ENCODE measurements at regions not wholly inside any gene's neighbourhood (a gene's known extent, or its start where the extent isn't known, plus 50 kb on each side); places are given as distances from the start of the nearest gene placed in this dataset.

DNA sequence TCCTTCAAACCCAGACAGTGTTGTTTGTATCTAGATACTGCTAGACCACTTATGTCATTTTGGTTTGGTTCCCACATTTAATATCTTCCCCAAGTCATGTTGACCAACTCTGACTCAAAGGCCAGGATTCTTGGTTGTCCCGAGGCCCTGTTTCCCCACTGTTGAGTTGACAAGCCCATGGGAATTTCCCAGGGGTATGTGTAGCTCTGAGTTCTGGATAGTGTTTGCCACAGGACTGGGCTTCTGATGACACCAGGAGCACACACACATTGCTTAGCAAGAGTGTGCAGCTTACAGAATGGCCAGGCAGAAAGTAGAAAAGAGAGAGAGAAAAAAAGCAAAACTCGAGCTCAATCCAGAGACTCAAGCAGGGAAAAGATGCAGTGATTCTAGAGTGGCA, 214.4 kb downstream of the NXNL2 start:
- H3K9me3 Mint-ChIP-seq, result no peaks in the 10 kb centered on the region
- no peaks in the 10 kb centered on the region for H3K36me3 Mint-ChIP-seq (ENCODE audit: insufficient read depth)
- DNase-seq (no peak), ATAC-seq (replicated peaks) (no peak)
- H3K4me1 Mint-ChIP-seq (ENCODE audit: low read depth in 2 of 2), result no peaks in the 10 kb centered on the region
- H3K27ac Mint-ChIP-seq, result no peak overlapping the region
- H3K27me3 Mint-ChIP-seq, result peaks cover 6 to 31% of the 10 kb centered on the region in 2 donors
- no peak overlapping the region for H3K4me3 Mint-ChIP-seq

DNA sequence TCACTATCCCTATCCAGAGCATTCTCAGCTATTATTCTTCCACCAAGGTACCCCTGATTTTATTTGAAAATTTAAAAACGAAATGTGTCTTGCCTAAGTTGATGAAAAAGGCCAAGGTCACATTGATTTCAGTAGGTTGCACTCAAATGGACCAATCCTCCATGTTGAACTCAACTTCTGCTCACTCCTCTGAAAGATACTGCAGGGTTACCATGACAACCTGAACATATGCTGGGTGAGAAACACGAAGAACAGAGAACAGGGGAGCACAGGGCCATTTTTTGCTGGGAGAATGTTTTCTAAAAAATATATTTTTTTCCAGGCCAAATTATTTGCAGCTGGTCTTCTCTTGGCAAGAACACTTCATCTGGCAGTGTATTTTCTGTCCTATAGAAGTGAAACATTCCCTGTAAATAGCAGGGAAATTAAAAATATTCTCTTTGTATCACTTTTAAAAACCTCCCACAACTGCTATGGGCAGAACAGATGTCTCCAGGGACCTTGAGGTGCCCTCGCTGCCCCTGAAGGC, 215.9 kb downstream of the NXNL2 start:
- Mint-ChIP-seq H3K27me3 (peaks cover 6 to 17% of the 10 kb centered on the region in 2 donors), H3K9me3 (no peaks in the 10 kb centered on the region), H3K4me3 (no peak overlapping the region), H3K36me3 (ENCODE audit: insufficient read depth) (no peaks in the 10 kb centered on the region), H3K27ac (no peak overlapping the region), H3K4me1 (ENCODE audit: low read depth in 2 of 2) (no peaks in the 10 kb centered on the region)
- ATAC-seq (replicated peaks), result no peak
- DNase-seq, result no peak

DNA sequence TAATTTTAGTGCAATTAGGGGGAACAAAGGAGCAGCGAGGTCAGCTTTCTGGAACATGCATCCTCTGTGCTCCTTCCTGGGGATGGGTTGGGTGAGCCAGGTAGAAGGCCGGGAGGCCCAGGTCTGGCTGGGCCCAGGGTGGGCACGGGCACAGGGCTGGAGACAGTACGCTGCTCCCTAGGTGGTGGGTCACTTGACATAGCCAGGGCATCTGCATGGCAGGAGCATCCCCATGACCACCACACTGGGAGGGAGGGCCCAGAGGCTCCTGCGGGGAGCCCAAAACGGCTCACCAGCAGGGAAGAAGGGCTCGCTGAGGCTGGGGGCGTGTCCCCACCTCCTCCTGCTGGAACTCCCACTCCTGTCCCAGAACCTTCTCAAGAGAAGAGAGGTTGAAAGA, 216.8 kb downstream of the NXNL2 start:
- DNase-seq, result no peak
- no peak overlapping the region for H3K27ac Mint-ChIP-seq
- ATAC-seq (replicated peaks), result no peak
- peaks cover 8 to 10% of the 10 kb centered on the region in 2 donors for H3K27me3 Mint-ChIP-seq
- H3K9me3 Mint-ChIP-seq, result no peaks in the 10 kb centered on the region
- no peaks in the 10 kb centered on the region for H3K4me1 Mint-ChIP-seq (ENCODE audit: low read depth in 2 of 2)
- H3K4me3 Mint-ChIP-seq, result no peak overlapping the region
- H3K36me3 Mint-ChIP-seq (ENCODE audit: insufficient read depth), result no peaks in the 10 kb centered on the region

DNA sequence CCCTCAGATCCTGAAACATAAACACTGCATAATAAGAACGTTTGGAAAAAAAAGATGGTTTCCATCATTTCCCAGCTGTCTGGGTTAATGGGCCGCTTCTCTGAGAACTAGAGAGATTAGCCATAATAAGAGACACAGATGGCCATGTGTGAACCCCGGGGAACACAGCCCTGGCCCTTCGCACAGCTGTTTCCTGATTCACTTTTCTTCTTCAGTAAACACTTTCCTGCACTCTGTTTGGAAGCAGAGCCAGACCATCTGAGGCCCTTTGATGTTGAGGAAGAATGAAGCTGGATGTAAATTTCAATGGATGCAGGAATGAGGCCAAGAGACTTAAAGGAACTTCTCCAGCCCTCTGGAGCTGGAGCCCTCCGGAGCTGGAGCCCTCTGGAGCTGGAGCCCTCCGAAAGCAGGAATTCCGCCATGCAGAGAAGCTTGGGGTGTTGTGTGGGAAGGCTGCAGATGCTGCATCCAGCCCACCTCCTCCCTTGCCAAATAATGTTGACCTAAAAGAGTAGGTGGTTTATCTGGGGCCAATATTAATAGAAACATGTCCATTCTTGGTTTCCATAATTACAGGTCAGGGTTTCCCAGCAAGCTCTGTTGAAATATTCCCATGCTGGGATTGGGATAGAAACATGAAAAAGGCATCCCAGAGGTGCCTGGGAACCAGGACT, 218.9 kb downstream of the NXNL2 start:
- Mint-ChIP-seq H3K4me1 (ENCODE audit: low read depth in 2 of 2) (no peaks in the 10 kb centered on the region), H3K4me3 (no peak overlapping the region), H3K36me3 (ENCODE audit: insufficient read depth) (no peaks in the 10 kb centered on the region), H3K9me3 (no peaks in the 10 kb centered on the region), H3K27me3 (peaks cover 9 to 19% of the 10 kb centered on the region in 2 donors), H3K27ac (no peak overlapping the region)
- ATAC-seq (replicated peaks) (no peak), DNase-seq (no peak)

DNA sequence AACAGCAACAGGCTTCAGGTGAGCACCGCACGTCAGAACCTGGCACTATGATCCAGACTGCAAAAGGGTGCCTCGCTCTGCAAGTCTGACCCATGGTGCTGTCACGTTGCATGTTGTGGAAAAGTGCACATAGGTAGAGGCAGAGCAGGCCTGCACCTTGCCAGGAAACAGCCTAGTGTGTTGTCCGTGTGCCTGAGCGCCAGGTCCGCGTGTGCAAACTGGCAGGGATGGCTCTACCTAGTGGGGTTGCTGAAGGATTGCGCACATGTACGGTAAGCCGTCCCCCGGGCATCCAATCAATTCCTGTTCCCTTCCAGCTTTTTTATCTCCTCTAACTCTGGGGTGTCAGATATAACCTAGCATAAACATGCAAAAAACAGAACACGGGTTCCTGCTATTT, 219.5 kb downstream of the NXNL2 start:
- Mint-ChIP-seq H3K4me3 (no peak overlapping the region), H3K36me3 (ENCODE audit: insufficient read depth) (no peaks in the 10 kb centered on the region), H3K9me3 (no peaks in the 10 kb centered on the region), H3K4me1 (ENCODE audit: low read depth in 2 of 2) (no peaks in the 10 kb centered on the region), H3K27ac (no peak overlapping the region), H3K27me3 (peaks cover 15 to 25% of the 10 kb centered on the region in 2 donors)
- DNase-seq (no peak), ATAC-seq (replicated peaks) (no peak)

DNA sequence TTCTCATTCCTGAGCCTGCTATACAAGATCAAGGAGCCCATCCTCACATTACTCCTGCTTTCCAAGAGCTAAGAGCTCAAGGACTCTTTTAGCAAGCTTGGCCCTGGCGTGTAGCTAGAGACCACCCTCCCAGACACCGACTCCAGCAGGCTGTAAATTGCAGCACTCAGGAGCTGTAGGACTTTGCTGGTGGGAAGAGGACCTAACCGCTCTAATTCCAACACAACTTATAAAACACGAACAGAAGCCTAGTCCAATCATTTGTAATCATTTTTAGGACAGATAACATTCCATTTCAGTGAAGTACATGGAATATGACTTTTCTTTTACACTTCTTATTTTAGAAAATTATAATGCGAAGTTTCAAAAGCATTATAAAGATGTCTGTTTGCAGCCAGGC, 219.9 kb downstream of the NXNL2 start:
- DNase-seq, result no peak
- Mint-ChIP-seq H3K36me3 (ENCODE audit: insufficient read depth) (no peaks in the 10 kb centered on the region), H3K4me3 (no peak overlapping the region), H3K4me1 (ENCODE audit: low read depth in 2 of 2) (no peaks in the 10 kb centered on the region), H3K27ac (no peak overlapping the region), H3K27me3 (peaks cover 16 to 29% of the 10 kb centered on the region in 2 donors), H3K9me3 (no peaks in the 10 kb centered on the region)
- ATAC-seq (replicated peaks), result no peak

DNA sequence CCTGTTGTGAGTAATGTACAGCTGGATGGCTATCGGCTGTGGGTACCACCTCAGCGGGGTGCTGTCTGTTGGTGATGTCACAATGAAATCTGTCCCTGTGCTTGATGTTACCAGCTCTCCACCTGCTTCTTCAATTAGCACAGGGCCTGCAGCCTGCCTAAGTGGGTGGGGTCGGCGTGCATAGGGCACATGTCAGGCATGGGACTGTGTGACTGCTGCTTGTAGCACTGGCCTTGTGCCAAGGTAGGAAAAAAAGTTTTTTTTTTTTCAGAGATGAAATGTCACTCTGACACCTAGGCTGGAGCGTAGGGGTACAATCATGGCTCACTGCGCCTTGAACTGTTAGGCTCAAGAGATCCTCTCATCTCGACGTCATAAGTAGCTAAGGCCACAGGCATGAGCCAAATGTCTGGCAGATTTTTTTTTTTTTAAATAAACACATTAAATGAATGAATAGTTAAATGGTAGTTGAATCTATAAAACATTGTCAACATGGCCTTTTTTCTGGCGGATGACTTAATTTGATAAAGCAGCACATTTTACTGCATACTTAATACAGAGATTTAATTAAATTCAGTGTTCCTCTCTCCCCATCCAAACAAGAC, 222.5 kb downstream of the NXNL2 start:
- no peak overlapping the region for H3K27ac Mint-ChIP-seq
- no peak for ATAC-seq (replicated peaks)
- H3K4me1 Mint-ChIP-seq (ENCODE audit: low read depth in 2 of 2), result no peaks in the 10 kb centered on the region
- no peak for DNase-seq
- peaks cover 29 to 42% of the 10 kb centered on the region in 2 donors for H3K27me3 Mint-ChIP-seq
- H3K36me3 Mint-ChIP-seq (ENCODE audit: insufficient read depth), result no peaks in the 10 kb centered on the region
- no peaks in the 10 kb centered on the region for H3K9me3 Mint-ChIP-seq
- no peak overlapping the region for H3K4me3 Mint-ChIP-seq

DNA sequence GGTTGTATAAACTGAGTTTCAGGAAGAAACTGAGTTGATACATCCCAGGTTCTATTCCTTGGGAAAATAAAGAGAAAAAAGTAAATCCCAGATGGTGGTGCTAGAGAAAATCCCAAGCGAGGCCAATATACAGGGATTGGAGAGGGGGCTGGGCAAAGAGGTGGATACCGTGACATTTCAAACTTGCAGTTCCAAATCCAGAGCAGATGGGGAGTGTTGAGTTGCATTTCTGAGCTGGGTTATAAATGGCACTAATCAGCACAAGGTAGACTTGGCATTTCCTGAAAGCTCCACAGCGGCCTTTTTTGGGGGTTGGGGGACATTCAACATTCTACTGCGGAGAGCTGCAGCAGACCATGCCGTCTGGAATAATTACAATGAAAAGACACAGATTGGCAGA, 224.4 kb downstream of the NXNL2 start:
- Mint-ChIP-seq H3K4me1 (ENCODE audit: low read depth in 2 of 2) (no peaks in the 10 kb centered on the region), H3K4me3 (no peak overlapping the region), H3K27me3 (peaks cover 29 to 44% of the 10 kb centered on the region in 2 donors), H3K27ac (no peak overlapping the region), H3K36me3 (ENCODE audit: insufficient read depth) (no peaks in the 10 kb centered on the region), H3K9me3 (no peaks in the 10 kb centered on the region)
- no peak for DNase-seq
- ATAC-seq (replicated peaks), result no peak

DNA sequence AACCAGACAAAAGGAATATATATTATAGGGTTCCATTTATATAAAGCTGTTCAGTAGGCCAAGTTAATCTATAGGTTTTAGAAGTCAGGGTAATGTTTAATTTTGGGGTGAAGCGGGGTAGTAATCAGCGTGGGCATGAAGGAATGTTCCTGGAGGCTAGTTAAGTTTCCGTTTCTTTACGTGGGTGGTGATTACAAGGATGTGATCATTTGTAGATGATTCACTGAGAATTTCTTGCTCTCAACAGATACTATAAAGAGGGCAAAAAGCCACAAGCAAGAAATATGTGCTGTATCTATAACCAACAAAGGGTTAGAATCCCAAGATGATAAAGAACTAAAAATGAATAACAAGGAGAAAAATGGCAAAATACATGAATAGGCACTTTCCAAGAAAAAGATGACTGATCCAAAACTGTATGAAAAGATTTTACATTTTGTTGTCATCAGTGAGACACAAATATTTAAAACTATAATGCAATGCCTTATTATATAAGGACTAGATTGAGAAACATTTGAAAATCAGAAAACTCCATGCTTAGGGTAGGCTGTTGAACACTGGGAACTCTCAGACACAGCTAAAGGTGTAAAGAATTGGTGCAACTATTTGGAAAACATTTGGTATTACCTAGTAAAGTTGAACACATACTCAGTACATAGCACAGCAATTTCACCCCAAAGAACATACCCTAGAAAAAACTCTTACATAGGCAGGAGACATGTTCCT, 224.3 kb upstream of the S1PR3 start:
- H3K36me3 Mint-ChIP-seq (ENCODE audit: insufficient read depth), result no peaks in the 10 kb centered on the region
- DNase-seq, result no peak
- no peaks in the 10 kb centered on the region for H3K4me1 Mint-ChIP-seq (ENCODE audit: low read depth in 2 of 2)
- no peak overlapping the region for H3K27ac Mint-ChIP-seq
- H3K9me3 Mint-ChIP-seq, result no peaks in the 10 kb centered on the region
- no peak overlapping the region for H3K4me3 Mint-ChIP-seq
- peaks cover 0 to 5% of the 10 kb centered on the region in 2 donors for H3K27me3 Mint-ChIP-seq
- ATAC-seq (replicated peaks), result no peak

DNA sequence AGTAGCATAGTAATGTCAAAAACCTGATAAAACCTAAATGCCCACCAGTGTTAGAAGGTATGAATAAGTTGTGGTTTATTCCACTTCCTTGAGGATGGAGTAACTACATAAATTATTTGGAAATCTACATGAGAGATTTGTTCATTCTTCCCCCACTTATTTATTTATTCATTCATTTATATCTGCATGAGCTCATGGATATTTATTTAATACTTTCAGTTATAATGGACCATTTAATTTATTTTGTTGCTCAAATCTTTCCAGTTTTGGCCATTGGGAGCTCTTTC, 223.8 kb upstream of the S1PR3 start:
- Mint-ChIP-seq H3K36me3 (ENCODE audit: insufficient read depth) (no peaks in the 10 kb centered on the region), H3K27ac (no peak overlapping the region), H3K4me1 (ENCODE audit: low read depth in 2 of 2) (no peaks in the 10 kb centered on the region), H3K4me3 (no peak overlapping the region), H3K9me3 (no peaks in the 10 kb centered on the region), H3K27me3 (peaks cover 0 to 6% of the 10 kb centered on the region in 2 donors)
- ATAC-seq (replicated peaks) (no peak), DNase-seq (no peak)

DNA sequence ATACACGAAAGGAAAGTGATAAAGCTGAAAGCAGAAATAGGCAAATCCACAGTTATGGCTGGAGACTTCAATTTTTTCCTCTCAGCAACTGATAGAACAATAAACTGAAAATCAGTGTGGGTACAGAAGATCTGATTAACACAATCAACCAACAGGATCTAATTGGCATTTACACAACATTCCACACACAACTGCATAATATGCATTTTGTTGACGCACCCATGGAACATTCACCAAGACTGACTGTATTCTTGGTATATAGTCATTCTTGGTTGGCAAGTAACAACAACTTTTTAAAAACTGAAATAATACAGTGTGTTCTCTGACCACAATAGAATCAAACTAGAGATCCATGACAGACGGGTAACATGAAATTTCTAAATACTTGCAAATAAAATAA, 218.7 kb upstream of the S1PR3 start:
- ATAC-seq (replicated peaks) (no peak), DNase-seq (no peak)
- Mint-ChIP-seq H3K27ac (no peak overlapping the region), H3K4me3 (no peak overlapping the region), H3K4me1 (ENCODE audit: low read depth in 2 of 2) (no peaks in the 10 kb centered on the region), H3K36me3 (ENCODE audit: insufficient read depth) (peaks cover 2% of the 10 kb centered on the region), H3K27me3 (peaks cover 19 to 31% of the 10 kb centered on the region in 2 donors), H3K9me3 (no peaks in the 10 kb centered on the region)

DNA sequence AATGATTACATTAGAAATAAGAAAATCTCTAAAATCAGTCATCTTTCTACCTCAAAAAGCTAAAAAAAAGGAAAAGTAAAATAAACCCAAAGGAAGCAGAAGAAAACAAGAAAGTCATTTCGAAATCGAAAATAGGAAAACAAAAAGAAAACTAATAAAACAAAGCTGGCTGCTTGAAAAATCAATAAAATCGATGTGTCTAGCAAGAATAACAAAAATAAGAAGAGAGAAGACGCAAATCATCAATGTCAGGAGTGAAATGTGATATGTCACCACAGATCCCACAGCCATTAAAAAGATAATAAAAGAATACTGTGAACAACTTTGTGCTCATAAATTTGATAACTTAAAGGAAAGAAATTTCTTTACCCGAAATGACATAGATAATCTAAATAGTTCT, 218.1 kb upstream of the S1PR3 start:
- Mint-ChIP-seq H3K9me3 (no peaks in the 10 kb centered on the region), H3K4me3 (no peak overlapping the region), H3K27ac (no peak overlapping the region), H3K4me1 (ENCODE audit: low read depth in 2 of 2) (no peaks in the 10 kb centered on the region), H3K27me3 (peaks cover 19 to 31% of the 10 kb centered on the region in 2 donors), H3K36me3 (ENCODE audit: insufficient read depth) (peaks cover 2% of the 10 kb centered on the region)
- no peak for DNase-seq
- no peak for ATAC-seq (replicated peaks)

DNA sequence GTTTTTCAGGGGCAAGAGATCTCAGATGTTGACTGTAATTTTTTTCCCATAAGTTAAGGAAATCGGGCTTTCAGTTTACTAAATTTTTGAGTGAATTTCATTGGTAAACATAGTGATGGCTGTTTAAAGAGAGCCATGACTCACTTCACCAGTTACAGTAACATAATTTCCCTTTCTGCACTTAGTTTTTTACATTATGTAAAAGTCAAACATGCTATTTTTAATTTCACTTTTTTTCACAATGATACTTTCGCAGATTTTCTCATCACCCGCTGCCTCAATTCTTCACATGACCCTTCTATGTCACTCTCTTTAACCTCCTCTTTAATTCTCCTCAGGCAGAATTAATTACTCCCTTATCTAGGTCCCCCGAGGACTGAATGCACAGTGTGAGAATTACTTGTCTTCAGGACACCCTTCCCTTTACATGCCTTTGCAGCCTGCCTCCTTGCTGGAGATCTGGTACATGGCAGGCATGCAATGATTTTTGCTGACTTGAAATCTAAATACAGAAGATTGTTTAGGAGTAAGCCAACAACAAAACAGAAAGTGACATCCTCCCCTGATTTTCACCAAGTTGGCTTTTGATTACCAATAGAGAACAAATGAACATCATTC, 217.5 kb upstream of the S1PR3 start:
- Mint-ChIP-seq H3K4me1 (ENCODE audit: low read depth in 2 of 2) (no peaks in the 10 kb centered on the region), H3K4me3 (no peak overlapping the region), H3K27me3 (peaks cover 19 to 31% of the 10 kb centered on the region in 2 donors), H3K27ac (no peak overlapping the region), H3K9me3 (no peaks in the 10 kb centered on the region), H3K36me3 (ENCODE audit: insufficient read depth) (peaks cover 2% of the 10 kb centered on the region)
- no peak for ATAC-seq (replicated peaks)
- DNase-seq, result no peak
